Glutamatergic neuron (in vitro differentiated cells): ENCODE measurements at regions not wholly inside any gene's neighbourhood (a gene's known extent, or its start where the extent isn't known, plus 50 kb on each side); places are given as distances from the start of the nearest gene placed in this dataset.
"Not testable (repeated sequence)": the region's sequence is repeated elsewhere in the genome, so short reads cannot be mapped to it uniquely, and the experiment has no call there.

Source experiments
- DNase-seq: peaks from one replicate; pipeline ENCODE4 v3.0.0; 2022
- H3K27ac Mint-ChIP-seq: one replicate; pipeline ENCODE4 v1.8.0; 2020; ENCODE audit warnings: mild to moderate bottlenecking, mixed read lengths, inconsistent platforms; ENCODE audit not compliant: unreplicated experiment
- H3K27me3 Mint-ChIP-seq: one replicate; pipeline ENCODE4 v1.8.0; 2020; ENCODE audit warnings: mild to moderate bottlenecking, moderate library complexity, mixed read lengths, inconsistent platforms; ENCODE audit not compliant: unreplicated experiment
- H3K36me3 Mint-ChIP-seq: one replicate; pipeline ENCODE4 v1.8.0; 2020; ENCODE audit warnings: mild to moderate bottlenecking, mixed read lengths, inconsistent platforms; ENCODE audit not compliant: unreplicated experiment
- H3K4me1 Mint-ChIP-seq: one replicate; pipeline ENCODE4 v1.8.0; 2020; ENCODE audit warnings: mild to moderate bottlenecking, low read depth, mixed read lengths, inconsistent platforms; ENCODE audit not compliant: unreplicated experiment
- H3K4me3 Mint-ChIP-seq: one replicate; pipeline ENCODE4 v1.8.0; 2020; ENCODE audit warnings: mild to moderate bottlenecking, mixed read lengths, inconsistent platforms; ENCODE audit not compliant: unreplicated experiment
- H3K9me3 Mint-ChIP-seq: one replicate; pipeline ENCODE4 v1.8.0; 2020; ENCODE audit warnings: mild to moderate bottlenecking, moderate library complexity, mixed read lengths, inconsistent platforms; ENCODE audit not compliant: unreplicated experiment
- CTCF ChIP-seq: fragments of 200-600 bp; sonication (generic); IDR thresholded peaks from one replicate; pipeline ENCODE4 v1.5.0; 2021; ENCODE audit not compliant: partially characterized antibody, unreplicated experiment

DNA sequence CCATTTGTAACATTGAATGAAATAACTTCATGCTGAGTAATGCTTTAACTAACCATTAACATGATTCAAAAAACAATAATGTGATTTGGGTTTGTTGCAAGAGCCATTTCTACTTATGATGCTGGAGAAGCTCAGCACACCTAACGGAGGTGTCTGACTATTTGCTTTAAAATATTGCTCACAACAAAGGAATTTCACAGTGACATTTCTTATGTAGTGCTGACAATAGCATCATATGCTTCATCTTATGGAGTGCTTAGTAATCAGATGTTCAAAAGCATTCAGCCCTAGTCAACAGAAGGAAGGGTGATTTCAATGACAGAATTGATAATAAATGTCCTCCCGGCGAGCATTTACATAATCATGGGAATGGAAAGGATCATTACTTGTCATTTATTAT is 1003.3 kb upstream of the COX7C start:
- peaks cover 2% of the 10 kb centered on the region for H3K9me3 Mint-ChIP-seq
- H3K4me3 Mint-ChIP-seq, result no peak overlapping the region
- H3K27me3 Mint-ChIP-seq, result no peaks in the 10 kb centered on the region
- no peak for TF ChIP-seq CTCF
- H3K36me3 Mint-ChIP-seq, result no peaks in the 10 kb centered on the region
- H3K27ac Mint-ChIP-seq, result no peak overlapping the region
- no peak for DNase-seq
- H3K4me1 Mint-ChIP-seq, result no peaks in the 10 kb centered on the region

- H3K27me3 Mint-ChIP-seq, result no peaks in the 10 kb centered on the region
- TF ChIP-seq CTCF, result no peak
- H3K36me3 Mint-ChIP-seq, result no peaks in the 10 kb centered on the region
- no peak overlapping the region for H3K4me3 Mint-ChIP-seq
- no peaks in the 10 kb centered on the region for H3K4me1 Mint-ChIP-seq
- peaks cover 1% of the 10 kb centered on the region for H3K9me3 Mint-ChIP-seq
- DNase-seq, result no peak
- no peak overlapping the region for H3K27ac Mint-ChIP-seq
Measured at GRCh38 chr5:85621668-85622067, 996.1 kb upstream of the COX7C start.

DNA sequence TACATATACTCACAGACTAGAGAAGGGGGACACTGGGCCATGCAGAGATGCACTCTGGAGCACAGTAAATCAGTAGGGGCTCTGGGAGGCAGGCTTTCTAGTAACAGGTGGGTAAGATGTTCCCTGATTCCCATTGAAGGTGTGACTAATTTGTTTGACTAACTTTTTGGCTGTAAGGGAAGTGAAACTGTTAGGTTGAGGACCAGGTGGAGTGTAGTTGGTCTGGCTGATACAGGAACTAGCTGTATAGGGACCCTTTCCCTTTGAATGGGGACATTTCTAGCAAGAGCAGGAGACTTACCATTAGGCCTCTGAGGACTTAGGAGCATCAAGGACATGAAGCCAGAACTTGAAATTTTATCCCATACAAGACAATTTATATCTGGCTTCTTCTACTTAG is 989.6 kb upstream of the COX7C start:
- no peak for DNase-seq
- no peaks in the 10 kb centered on the region for H3K27me3 Mint-ChIP-seq
- no peaks in the 10 kb centered on the region for H3K4me1 Mint-ChIP-seq
- no peak overlapping the region for H3K27ac Mint-ChIP-seq
- H3K9me3 Mint-ChIP-seq, result no peaks in the 10 kb centered on the region
- H3K36me3 Mint-ChIP-seq, result no peaks in the 10 kb centered on the region
- no peak for TF ChIP-seq CTCF
- no peak overlapping the region for H3K4me3 Mint-ChIP-seq

DNA sequence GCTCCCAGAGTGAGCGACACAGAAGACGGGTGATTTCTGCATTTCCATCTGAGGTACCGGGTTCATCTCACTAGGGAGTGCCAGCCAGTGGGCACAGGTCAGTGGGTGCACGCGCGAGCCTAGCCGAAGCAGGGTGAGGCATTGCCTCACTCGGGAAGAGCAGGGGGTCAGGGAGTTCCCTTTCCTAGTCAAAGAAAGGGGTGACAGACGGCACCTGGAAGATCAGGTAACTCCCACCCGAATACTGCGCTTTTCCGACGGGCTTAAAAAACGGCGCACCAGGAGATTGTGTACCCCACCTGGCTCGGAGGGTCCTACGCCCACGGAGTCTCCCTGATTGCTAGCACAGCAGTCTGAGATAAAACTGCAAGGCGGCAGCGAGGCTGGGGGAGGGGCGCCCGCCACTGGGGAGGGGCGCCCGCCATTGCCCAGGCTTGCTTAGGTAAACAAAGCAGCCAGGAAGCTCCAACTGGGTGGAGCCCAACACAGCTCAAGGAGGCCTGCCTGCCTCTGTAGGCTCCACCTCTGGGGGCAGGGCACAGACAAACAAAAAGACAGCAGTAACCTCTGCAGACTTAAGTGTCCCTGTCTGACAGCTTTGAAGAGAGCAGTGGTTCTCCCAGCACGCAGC is 979.1 kb upstream of the COX7C start:
- not testable (repeated sequence) for H3K27ac Mint-ChIP-seq, H3K27me3 Mint-ChIP-seq, H3K36me3 Mint-ChIP-seq, H3K4me1 Mint-ChIP-seq, H3K9me3 Mint-ChIP-seq, DNase-seq
- H3K4me3 Mint-ChIP-seq, result peak overlapping the region; percentile 15

- Mint-ChIP-seq H3K4me1 (peaks cover 5% of the 10 kb centered on the region), H3K9me3 (no peaks in the 10 kb centered on the region), H3K36me3 (no peaks in the 10 kb centered on the region), H3K4me3 (no peak overlapping the region), H3K27ac (no peak overlapping the region), H3K27me3 (no peaks in the 10 kb centered on the region)
- no peak for DNase-seq
- TF ChIP-seq CTCF, result no peak
Measured at GRCh38 chr5:85646036-85646435, 971.7 kb upstream of the COX7C start.
